Fibroblast of villous mesenchyme (primary cell): ENCODE measurements at regions not wholly inside any gene's neighbourhood (a gene's known extent, or its start where the extent isn't known, plus 50 kb on each side); places are given as distances from the start of the nearest gene placed in this dataset.

Experiments used
- DNase-seq: peaks from one replicate; pipeline ENCODE4 v3.0.0-alpha.2; 2010; ENCODE audit warnings: low read depth
- H3K4me3 ChIP-seq: 2 replicates; pipeline ENCODE4 v1.5.1; 2011; ENCODE audit warnings: low read depth, mild to moderate bottlenecking, low read length
- CTCF ChIP-seq: IDR thresholded peaks from 2 replicates; pipeline ENCODE4 v1.5.1; 2012; ENCODE audit warnings: low read depth, mild to moderate bottlenecking, low read length; ENCODE audit not compliant: insufficient read depth

GRCh38 chr10:5293691-5294550 is 70.8 kb upstream of the UCN3 start:
- peak; percentile 20 for DNase-seq
- peak; percentile 41 for TF ChIP-seq CTCF
- H3K4me3 ChIP-seq, result no peak overlapping the region

- no peak overlapping the region for H3K4me3 ChIP-seq
- TF ChIP-seq CTCF, result no peak
- DNase-seq, result peak; percentile 40
Measured at GRCh38 chr10:5297466-5297865, 67.3 kb upstream of the UCN3 start.

GRCh38 chr10:5297996-5298395 is 66.8 kb upstream of the UCN3 start:
- TF ChIP-seq CTCF, result no peak
- DNase-seq, result no peak
- H3K4me3 ChIP-seq, result no peak overlapping the region

GRCh38 chr10:5299950-5300349 is 64.8 kb upstream of the UCN3 start:
- no peak overlapping the region for H3K4me3 ChIP-seq
- TF ChIP-seq CTCF, result no peak
- no peak for DNase-seq

- no peak for DNase-seq
- TF ChIP-seq CTCF, result no peak
- H3K4me3 ChIP-seq, result no peak overlapping the region
Measured at GRCh38 chr10:5303504-5303903, 61.3 kb upstream of the UCN3 start.

- H3K4me3 ChIP-seq, result no peak overlapping the region
- DNase-seq, result peak; percentile 75
- TF ChIP-seq CTCF, result peak; percentile 69
Measured at GRCh38 chr10:5305374-5305773, 59.4 kb upstream of the UCN3 start.

GRCh38 chr10:5310914-5311313 is 53.9 kb upstream of the UCN3 start:
- DNase-seq, result no peak
- no peak overlapping the region for H3K4me3 ChIP-seq
- TF ChIP-seq CTCF, result no peak
